Prostate gland (tissue), 2 donors: ENCODE measurements at regions not wholly inside any gene's neighbourhood (a gene's known extent, or its start where the extent isn't known, plus 50 kb on each side); places are given as distances from the start of the nearest gene placed in this dataset.

Experiments
- DNase-seq: peaks from one replicate; pipeline ENCODE4 v3.0.0-alpha.2; 2019; ENCODE audit warnings: low spot score
- H3K27ac ChIP-seq, 2 donors: fragments of 200-600 bp; sonication (generic); 2 replicates each; pipeline ENCODE4 v1.5.1; 2017 to 2019
- H3K27me3 ChIP-seq: fragments of 200-600 bp; sonication (generic); replicated peaks from 2 replicates; pipeline ENCODE4 v1.5.1; 2019; ENCODE audit not compliant: insufficient read depth
- H3K36me3 ChIP-seq, 2 donors: fragments of 200-600 bp; sonication (generic); 1 replicate in 1 of 2; 2 replicates in 1 of 2; pipeline versions ENCODE4 v1.5.1 to v1.8.1; 2017 to 2019
- H3K4me1 ChIP-seq: fragments of 200-600 bp; sonication (generic); replicated peaks from 2 replicates; pipeline ENCODE4 v1.5.1; 2019
- H3K4me3 ChIP-seq, 2 donors: fragments of 200-600 bp; sonication (generic); 2 replicates each; pipeline ENCODE4 v1.5.1; 2017 to 2019
- H3K9me3 ChIP-seq: fragments of 200-600 bp; sonication (generic); 2 replicates; pipeline ENCODE4 v1.5.1; 2017
- POLR2A ChIP-seq: fragments of 450-650 bp; IDR thresholded peaks from one replicate; pipeline ENCODE4 v1.6.1; 2016; ENCODE audit warnings: antibody characterized with exemption, mild to moderate bottlenecking
- POLR2AphosphoS5 ChIP-seq: sonication (generic); formaldehyde crosslinking; IDR thresholded peaks from one replicate; pipeline ENCODE4 v1.6.1; 2017; ENCODE audit warnings: antibody characterized with exemption
- WGBS: methylation state at CpG from one replicate; pipeline ENCODE4 v1.1.5; 2018; 5-methylcytosine and 5-hydroxymethylcytosine counted together
- intact Hi-C: fragments of 100-400 bp; cut with DNase I; formaldehyde crosslinking; loops from one replicate; pipeline ENCODE4 v1.14.2; 2022
- TF ChIP-seq, protein P1 (sequence below), 4 experiments: fragments of 200-600 bp in 2 of 4; fragments of 450-650 bp in 2 of 4; sonication (generic) in 2 of 4; IDR thresholded peaks; 1 replicate in 3 of 4; 2 replicates in 1 of 4; pipeline ENCODE4 v1.5.1; 2016 to 2019; ENCODE audit warnings: antibody characterized with exemption in 4 of 4, mild to moderate bottlenecking in 2 of 4, moderate library complexity in 2 of 4

DNA sequence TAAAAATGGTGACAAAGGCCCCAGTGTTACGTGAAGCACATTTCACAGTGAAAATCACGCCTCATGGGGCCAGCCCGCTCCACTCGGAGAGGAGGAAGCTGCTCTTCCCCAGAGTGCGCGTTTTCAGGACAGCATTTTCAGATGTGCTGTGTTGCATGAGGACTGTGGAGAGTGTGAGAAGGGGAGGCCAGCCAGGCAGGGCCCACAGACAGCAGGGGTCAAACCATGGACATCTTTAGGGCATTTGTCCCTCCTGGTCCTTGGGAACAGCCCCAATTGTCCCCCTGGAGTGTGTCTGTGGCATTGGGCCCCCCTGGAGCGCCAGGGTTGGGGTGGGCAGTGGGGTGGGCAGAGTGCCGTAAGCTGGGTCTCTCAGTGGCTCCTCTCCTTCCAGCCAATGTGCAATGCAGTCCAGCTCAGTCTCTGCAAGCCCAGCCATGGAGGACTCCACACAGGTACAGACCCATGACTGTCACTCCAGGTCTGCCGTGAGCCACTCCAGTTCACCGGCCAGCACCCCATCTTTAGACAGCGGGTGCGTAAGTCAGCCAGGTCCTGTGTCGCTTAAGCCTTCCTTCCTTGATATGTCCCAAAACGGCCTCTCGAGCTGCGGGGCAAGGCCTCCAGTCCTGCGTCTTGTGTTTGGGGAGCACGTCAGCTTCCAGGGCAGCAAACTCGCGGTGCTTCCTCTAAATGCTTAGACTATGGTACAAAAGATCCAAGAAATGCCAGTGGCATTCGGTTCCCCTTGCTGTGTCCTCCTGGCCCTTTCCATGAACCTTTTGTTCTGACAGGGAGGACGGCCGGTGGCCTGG lies 159.3 kb upstream of the AFDN start:
- H3K9me3 ChIP-seq, result no peaks in the 10 kb centered on the region
- H3K4me1 ChIP-seq, result peaks cover 4% of the 10 kb centered on the region
- no peaks in the 10 kb centered on the region for H3K27me3 ChIP-seq
- TF ChIP-seq POLR2AphosphoS5, result no peak
- no peak for TF ChIP-seq POLR2A
- TF ChIP-seq, protein P1, sequence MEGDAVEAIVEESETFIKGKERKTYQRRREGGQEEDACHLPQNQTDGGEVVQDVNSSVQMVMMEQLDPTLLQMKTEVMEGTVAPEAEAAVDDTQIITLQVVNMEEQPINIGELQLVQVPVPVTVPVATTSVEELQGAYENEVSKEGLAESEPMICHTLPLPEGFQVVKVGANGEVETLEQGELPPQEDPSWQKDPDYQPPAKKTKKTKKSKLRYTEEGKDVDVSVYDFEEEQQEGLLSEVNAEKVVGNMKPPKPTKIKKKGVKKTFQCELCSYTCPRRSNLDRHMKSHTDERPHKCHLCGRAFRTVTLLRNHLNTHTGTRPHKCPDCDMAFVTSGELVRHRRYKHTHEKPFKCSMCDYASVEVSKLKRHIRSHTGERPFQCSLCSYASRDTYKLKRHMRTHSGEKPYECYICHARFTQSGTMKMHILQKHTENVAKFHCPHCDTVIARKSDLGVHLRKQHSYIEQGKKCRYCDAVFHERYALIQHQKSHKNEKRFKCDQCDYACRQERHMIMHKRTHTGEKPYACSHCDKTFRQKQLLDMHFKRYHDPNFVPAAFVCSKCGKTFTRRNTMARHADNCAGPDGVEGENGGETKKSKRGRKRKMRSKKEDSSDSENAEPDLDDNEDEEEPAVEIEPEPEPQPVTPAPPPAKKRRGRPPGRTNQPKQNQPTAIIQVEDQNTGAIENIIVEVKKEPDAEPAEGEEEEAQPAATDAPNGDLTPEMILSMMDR (IDR thresholded peaks at IDR 0.05), result no peak
- H3K36me3 ChIP-seq, result no peaks in the 10 kb centered on the region
- DNase-seq, result no peak
- intact Hi-C loops, result no loop called here
- no peak overlapping the region for H3K4me3 ChIP-seq
- H3K27ac ChIP-seq, result peak overlapping the region in 1 of 2 donors; percentile 46
- WGBS, result 93% methylated on average over 23 of the region's 23 CpGs

DNA sequence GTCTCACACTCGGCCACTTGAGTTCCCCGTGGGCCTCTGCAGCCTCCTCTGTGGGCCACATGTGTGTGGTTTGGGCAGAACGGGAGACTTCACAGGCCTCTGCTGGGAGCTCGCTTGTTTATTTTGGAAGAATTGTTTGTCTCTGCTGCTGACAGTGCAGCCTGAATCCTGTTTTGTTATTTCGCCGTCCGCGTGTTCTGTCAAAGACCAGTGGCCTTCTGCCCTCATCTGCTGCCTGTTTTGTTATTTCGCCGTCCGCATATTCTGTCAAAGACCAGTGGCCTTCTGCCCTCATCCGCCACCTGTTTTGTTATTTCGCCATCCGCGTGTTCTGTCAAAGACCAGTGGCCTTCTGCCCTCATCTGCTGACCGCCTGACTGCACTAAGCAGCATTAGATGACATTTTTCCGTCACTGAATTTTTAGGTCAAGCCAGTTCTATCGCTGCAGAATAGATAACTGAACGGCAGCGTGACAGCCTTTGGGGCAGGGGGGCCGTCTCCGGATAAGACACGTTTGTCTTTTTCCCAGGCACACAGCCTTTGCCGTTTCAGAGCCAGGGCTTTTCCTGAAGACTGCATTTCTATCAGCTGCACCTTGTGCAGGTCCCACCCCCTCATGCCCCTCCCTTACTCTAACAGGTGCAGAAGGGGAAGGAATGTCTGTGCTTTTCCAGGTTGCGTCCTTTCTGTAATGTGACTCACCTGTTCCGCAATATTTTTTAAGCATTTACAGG lies 158.5 kb upstream of the AFDN start:
- intact Hi-C loops, result no loop called here
- H3K36me3 ChIP-seq, result no peaks in the 10 kb centered on the region
- H3K27ac ChIP-seq, result peak overlapping the region in 1 of 2 donors; percentile 46
- no peak for DNase-seq
- H3K9me3 ChIP-seq, result no peaks in the 10 kb centered on the region
- TF ChIP-seq, protein P1 (IDR thresholded peaks at IDR 0.05), result no peak
- peak; percentile 50 for TF ChIP-seq POLR2AphosphoS5
- H3K4me1 ChIP-seq, result peaks cover 4% of the 10 kb centered on the region
- H3K27me3 ChIP-seq, result no peaks in the 10 kb centered on the region
- 58% methylated on average over 26 of the region's 26 CpGs for WGBS
- H3K4me3 ChIP-seq, result no peak overlapping the region

DNA sequence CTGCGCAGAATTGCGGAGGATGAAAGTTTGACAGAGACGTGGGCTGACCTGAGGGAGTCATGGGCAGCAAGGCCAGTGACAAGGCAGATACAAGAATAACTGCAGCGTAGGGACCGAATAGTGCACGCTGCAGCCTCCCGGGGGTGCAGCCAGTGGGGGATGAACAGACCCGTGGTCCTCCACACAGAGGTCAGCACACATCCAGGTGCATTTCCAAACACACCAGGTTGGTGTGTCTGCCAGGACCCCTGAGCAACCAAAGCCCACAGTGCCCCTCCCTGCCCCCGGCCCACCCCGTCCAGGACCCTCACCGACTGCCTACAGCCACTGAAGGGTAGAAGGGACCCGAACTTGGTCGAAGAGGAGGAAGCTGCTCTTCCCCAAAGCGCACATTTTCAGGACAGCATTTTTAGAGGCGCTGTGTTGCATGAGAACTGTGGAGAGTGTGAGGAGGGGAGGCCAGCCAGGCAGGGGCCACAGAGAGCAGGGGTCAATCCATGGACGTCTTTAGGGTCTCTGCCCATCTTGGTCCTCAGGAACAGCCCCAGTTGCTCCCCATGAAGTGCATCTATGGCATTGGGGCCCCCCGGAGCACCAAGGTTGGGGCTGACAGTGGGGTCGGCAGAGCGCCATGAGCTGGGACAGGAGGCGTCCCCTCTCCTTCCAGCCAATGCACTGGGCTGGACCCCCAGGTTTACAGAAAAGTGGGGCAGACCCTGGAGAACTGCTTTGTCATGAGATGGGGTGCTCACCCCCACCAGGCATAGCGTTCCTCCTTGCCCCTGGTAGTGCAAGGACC lies 157.8 kb upstream of the AFDN start:
- intact Hi-C loops, result no loop called here
- WGBS, result 88% methylated on average over 21 of the region's 21 CpGs
- TF ChIP-seq POLR2AphosphoS5 (no peak), POLR2A (no peak)
- TF ChIP-seq, protein P1 (IDR thresholded peaks at IDR 0.05), result no peak

DNA sequence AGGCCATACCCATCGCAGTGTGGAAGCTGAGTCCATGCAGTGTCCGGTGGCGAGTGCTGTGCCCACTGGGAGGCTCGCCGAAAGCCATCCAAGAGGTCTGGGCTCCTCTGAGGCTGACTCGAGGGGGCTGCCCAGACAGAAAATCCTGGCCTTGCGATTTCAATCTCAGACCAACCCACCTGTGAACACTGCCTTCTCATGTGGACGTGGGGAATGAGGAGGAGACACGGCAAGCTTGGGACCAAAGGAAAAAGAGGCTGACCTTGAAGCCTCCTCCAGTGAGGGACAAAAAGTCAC lies 157.2 kb upstream of the AFDN start:
- DNase-seq, result no peak
- TF ChIP-seq POLR2A (no peak), POLR2AphosphoS5 (no peak)
- TF ChIP-seq, protein P1 (IDR thresholded peaks at IDR 0.05), result no peak
- WGBS, result 92% methylated on average over 9 of the region's 9 CpGs
- intact Hi-C loops, result no loop called here
- Histone ChIP-seq H3K4me1 (peaks cover 4% of the 10 kb centered on the region), H3K27me3 (no peaks in the 10 kb centered on the region), H3K36me3 (no peaks in the 10 kb centered on the region), H3K4me3 (no peak overlapping the region), H3K9me3 (no peaks in the 10 kb centered on the region), H3K27ac (no peak overlapping the region)

More for the DNA sequence above, 157.8 kb upstream of the AFDN start:
- Histone ChIP-seq H3K36me3 (no peaks in the 10 kb centered on the region), H3K27me3 (no peaks in the 10 kb centered on the region), H3K4me3 (no peak overlapping the region), H3K27ac (no peak overlapping the region), H3K4me1 (peaks cover 4% of the 10 kb centered on the region), H3K9me3 (no peaks in the 10 kb centered on the region)
- no peak for DNase-seq
